Activated T-cell treated with anti-CD3 and anti-CD28 coated beads, Interleukin-2, amount 50 U/mL, for 1 hour (primary cell): ENCODE measurements at regions not wholly inside any gene's neighbourhood (a gene's known extent, or its start where the extent isn't known, plus 50 kb on each side); places are given as distances from the start of the nearest gene placed in this dataset.

Experiments used
- DNase-seq: peaks from one replicate; pipeline ENCODE4 v3.0.0-alpha.2; 2020

DNA sequence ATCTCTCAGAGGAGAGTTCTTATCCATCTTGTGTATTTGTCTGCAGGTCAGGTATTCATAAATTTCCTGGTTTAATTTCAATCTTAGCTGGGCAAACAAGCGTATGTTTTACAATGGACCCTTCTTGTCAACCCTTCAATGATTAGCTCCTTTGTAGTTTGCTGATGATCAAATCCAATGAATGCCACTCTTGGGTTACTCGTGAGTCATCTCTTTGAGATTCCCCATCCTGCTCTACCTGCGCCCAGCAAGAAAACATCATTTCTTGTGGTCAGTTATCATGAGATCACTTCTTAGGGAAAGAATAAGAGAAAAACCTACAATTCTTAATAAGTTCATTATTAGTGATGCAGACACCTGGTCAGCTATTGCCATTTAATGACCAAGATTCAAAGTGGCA is 572.3 kb upstream of the PKN2 start:
- DNase-seq: no peak

DNA sequence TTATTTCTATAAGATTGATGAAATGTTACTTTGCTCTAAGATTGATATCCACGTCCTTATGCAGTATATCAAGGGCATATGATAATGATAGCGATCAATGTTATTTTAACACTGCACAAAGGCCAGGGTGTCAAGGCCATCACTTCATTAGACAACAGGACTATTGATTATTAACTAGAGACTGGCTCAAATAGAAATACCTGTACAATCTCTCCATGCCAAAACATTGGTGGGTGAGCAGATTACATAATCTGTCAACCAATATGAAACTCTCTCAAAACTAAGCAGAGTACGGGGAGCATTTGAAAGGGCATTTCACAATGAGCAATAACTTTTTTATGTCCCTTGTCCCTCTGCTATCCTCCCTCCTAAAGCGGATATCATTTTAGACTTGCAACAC is 566.5 kb upstream of the PKN2 start:
- no peak for DNase-seq

DNA sequence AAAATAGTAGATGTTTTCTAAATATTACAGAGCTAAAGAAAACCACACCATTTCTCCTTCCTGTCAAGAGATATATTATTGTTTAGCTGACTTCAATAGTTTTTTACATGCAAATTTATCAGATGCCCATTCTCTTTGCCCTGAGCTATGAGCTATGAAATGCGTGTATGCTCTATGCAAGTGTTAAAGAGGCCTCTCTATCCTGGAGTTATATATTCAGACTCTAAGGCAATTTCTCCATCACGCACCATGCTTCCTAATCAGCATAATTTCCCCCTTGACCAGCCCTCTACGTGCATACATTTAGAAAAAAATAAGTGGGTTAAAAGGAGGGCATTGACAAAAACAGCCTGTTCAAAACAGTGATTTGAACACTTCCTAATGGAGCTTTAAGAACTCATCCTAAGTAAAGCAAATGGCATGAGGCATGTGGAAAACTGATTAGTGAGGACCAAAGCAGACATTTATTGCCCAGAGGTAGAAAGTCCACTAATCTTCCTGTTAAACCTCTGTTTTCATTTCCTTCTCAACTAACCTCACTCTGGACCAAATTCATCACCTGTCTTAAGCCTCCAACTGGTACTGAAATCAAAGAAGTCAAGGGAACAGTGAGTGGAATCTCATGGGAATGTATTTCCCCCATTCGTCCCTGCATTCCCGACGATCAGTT is 565.8 kb upstream of the PKN2 start:
- DNase-seq: no peak

DNA sequence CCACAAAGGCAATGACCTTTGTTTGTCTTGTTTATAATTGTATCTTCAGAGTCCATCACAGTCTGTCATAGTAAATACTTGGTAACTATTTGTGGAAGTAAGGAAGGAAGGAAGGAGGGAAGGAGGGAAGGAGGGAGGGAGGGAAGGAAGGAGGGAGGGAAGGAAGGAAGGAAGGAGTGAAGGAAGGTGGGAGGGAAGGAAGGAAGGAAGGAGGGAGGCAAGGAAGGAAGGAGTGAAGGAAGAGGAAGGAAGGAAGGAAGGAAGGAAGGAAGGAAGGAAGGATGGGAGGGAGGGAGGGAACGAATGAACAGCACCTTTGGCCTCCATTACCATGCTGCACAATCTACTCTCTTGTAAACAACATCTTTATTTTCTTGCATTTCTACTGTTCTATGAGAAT is 559.5 kb upstream of the PKN2 start:
- no peak for DNase-seq

DNA sequence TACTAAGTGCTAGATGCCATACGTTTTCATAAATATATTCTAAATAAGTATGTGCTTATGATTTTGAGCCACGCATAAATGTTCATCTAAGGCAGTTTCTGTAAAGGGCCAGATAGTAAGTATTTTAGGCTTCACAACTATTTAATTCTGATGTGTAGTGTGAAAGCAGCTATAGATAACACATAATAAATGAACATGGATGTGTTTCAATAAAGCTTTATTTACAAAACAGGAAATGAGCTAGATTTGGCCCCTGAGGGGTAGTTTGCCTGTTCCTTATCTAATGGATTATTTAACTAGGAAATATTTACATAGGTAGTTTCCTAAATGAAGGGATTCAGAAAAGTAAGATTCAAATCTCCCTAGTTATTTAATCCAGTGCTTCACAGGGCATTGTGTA is 557.6 kb upstream of the PKN2 start:
- DNase-seq: no peak

DNA sequence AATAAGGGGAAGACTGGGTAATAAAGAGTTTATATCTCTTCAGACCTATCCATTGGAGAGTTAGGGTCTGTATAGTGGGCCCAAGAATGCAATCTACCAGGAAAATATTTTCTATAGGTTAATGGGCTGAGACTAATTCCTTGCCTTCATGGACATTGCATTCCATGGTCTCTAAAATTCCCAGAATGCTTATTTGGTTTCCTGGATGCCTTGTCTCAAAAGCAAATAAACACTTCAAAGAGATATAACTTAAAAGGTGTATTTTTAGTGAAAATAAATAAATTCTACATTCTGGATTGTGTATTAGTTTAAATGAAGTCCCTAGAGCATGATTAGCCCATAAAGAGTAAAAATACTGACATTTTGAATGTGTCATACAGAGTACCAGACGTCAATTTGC is 550.1 kb upstream of the PKN2 start:
- DNase-seq: no peak

DNA sequence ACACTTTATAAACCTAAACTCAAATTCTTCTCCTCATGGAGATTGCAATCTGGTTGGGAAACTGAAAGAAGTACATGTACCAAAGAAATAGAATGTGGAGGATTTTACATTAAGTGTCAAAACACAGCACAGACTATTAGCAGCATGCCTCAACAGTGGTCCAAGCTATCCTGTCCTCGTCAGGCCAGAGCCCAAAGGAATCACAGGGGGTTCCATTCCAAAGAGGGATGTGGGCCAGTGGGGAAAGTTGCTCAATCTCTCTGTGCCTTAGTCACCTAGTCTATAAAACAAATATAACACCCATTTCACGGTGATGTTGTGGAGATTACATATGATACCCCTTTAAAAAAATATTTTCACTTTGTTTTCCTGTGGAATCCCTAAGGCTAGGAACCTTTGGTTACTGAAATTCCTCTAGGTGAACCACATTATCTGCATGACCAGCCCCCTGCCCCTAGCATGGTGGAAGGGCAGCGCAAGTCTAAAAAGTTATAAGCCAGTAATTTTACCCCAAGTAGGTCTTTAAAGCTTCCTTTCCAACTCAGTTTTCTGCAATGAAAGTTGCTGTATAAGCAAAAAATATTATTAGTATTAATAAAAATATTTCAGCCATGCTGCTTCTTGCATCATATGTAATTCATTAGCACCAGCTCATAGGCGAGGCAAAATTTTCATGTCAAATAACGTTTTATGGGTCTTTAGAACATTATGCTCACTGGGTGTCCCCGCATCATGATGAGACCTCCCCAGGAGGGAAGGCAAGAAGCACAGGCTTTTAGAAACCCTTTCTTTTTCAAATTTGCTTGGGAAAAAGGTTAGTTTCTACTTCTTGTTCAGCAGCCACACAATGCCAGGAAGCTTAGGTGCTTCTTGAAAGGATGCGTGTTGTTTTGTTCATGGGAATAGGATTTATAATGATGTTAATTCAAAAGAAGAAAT is 548.8 kb upstream of the PKN2 start:
- DNase-seq: no peak

DNA sequence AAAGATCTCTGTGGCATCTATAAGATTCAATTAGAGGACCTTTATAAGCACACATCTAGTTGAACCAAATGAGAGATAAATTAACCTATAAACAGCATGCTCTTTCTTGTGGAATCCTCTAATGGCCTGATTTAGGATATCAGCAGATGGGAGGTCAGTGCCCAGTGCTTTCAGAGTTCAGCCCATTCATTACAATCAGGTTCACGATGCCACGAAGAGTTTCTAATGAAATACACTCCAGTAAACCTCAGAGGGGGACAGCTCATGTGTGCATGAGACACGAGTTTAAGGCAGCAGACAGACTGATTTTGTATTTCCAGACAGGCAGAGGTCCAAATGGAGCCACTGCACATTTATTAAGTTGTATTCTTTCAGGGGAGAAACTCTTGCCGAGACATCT is 544.4 kb upstream of the PKN2 start:
- DNase-seq: no peak

DNA sequence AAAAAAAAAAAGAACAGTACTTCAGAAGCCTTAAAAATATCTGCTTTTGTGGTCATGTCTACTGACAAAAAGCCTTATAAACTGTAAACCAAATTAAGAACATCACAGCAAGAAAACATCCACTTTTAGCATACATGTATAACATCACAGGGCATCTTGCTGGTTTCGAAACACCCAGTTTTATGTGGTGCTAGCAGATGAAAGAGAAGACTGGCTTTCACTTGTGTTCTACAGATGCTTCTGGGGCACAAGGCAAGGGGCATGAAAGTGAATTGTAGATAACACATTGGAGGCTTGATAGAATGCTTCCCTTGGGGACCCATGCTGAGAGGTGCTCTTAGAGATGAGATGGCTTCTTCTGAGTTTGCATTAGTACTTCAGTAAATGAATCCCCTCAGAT is 543.7 kb upstream of the PKN2 start:
- DNase-seq: no peak

DNA sequence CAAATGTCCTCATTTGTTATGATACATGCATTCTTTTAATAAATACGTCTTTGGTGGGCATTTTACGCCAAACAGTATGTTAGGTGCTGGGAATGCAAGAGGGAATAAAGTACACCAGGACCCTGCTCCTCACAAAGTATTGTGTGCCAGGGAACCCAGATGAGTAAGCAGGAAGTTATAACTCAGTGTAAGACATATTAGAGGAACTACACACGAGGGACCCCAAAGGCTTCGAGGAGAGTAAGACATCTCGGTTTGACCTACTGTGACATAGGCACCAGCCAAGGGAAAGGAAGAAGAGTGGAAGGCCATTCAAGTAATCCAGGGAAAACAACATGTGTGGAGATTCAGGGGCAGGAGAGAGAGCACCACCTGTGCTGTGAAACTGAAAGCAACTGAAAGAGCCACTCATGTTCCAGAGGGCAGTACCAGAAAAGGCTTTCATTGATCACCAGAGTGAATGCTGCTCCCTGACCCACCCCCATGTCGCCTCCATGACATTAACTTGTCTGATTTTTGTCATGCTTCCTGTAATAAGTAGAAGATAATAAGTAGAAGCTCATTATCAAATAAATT is 542.5 kb upstream of the PKN2 start:
- no peak for DNase-seq

DNA sequence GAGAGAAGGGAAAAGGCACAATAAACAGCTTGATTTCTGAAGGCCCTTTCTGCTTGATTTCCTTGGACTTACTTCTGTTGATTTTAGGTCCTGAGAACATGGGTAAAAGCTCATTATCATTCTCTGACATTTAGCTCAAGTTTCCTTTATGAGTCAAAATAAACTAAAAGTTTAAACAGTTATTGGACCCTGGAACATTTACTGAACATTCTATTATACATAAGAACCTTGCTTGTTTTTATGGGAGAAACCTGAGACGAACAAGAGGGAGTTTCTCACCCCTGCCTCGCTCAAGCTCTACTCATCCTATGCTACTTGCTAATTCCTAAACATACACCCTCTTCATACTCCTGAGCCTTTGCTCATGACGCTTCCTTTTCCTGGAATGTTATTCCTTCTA is 538.3 kb upstream of the PKN2 start:
- no peak for DNase-seq

DNA sequence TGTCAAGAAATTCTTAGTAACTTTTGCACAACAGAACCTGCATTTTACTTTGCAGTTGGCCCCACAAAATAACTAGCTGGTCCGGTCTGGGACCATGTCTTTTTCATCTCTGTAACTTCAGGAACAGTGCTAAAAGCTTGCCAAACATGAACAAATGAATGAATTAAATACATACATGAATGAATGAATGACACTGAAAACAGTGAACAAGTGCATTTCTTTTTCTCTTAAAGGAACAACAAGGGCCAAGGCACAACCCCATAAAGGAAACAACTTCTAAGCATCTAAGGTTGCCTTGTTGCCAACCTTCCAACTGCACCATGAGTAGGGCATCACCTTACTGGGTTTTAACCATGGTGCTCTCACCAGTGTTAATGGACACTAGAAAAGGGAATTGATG is 534.4 kb upstream of the PKN2 start:
- DNase-seq: no peak

DNA sequence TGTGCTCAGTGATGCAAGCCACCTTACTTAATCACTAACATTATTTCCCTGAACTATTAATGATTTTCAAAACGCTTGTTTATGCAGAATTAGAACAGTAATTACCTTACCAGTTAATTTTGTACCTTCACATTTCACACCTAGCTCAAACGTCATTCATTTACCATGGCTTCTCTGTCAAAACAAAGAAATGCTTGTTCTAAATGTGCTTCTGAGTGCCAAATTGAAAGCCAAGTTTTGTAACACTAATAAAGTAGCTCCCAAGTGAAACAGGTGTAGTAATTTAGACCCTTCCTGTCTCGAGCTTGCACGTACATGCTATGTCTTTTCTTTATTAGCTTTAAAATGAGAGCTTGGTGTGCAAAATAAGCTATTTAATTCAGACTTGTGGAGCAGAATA is 533.7 kb upstream of the PKN2 start:
- no peak for DNase-seq

DNA sequence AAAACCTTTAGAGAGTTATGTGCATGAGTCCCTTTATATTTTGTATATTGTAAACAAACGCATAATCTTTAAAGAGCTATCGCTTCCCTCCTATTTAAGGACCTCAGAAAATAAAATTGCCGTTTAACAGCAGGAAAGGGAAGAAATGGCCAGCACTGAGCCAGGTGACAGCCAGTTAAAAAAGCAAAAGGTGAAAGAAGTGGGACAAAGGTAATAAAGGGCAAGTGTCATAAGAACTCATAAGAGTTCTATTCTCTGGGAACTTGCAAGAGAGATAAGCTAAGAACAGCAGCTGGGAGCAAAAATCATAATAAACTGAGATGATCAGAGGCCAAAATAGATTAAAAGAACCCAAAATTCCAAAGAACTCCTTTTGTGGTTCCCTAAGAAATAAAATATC is 520.9 kb upstream of the PKN2 start:
- DNase-seq: no peak

DNA sequence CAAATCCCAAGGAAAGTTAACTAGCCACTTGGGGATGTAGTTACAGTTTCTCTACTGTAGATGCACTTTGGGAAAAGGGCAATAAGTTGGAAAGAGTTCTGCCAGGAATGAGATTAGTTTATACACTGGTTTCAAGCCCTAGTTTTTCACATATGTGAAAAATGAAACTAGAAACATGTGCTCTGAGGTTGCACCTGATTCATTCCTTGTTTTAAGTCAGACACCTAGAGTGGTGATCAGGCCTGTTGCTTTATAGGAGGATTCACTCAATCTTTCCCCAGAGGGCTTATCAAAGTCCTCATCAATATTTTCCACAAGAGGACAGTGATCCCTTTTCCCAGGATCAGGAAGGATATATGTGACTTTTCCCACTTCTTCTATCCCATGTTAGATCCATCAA is 515.9 kb upstream of the PKN2 start:
- no peak for DNase-seq

DNA sequence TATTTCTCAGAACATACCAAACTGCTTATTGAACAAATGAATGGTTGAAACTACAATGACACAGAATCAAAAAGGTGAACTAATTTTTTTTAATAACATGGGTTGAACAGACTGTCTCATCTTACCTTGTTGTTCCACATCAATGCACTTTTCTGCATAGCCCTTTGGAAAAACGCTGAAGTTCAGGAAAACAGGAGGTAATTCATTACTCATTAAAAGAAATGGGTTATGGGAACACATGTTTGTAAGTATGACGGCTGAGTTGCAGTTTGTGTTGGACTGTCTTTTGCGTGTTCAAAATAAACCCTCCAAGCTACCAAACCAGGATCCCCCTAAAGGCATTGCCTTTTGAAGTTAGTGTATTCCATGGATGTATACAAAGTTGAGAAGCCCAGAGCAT is 514.9 kb upstream of the PKN2 start:
- DNase-seq: no peak

DNA sequence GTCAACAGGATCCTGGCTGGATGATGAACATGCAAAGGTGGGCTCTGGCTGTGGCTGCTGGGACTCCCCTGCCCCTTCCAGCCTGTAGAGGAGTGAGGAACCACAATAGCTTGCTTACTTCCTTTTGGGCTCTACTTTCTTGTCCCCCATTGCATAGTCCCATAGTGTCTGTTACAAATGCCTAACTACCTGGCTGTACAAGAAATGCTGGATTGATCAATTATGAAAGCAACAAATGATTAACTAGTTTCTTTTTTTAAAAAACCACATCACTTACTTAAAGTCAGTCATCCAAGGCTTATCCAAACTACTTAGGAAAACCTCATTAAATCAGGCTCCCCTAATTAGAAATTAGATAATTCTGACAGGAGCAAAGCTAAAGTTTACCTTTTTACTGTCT is 514.1 kb upstream of the PKN2 start:
- no peak for DNase-seq

DNA sequence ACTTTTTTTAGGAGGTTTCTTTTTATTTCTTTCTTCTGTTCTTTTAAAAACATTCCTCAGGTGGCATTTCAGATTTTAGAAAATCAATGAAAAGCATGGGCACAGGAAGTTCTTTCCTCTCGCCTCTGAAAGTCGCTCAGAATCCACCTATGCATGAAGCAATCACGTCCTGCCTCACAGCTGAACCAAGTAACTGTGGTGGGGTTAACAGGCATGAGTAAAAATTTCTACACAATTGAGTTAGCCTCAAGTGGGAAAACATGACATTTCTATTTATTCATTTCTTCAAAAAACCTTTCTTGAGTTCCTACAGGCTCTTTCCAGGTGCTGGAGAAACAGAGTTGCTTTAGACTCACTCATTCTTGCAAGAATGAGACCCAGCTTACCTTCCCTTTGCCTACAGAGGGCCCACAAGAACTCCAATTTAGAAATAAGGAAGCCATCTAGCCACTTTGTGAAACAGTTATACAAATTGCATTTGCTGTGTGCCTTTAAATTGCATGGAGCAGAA is 508.9 kb upstream of the PKN2 start:
- no peak for DNase-seq

DNA sequence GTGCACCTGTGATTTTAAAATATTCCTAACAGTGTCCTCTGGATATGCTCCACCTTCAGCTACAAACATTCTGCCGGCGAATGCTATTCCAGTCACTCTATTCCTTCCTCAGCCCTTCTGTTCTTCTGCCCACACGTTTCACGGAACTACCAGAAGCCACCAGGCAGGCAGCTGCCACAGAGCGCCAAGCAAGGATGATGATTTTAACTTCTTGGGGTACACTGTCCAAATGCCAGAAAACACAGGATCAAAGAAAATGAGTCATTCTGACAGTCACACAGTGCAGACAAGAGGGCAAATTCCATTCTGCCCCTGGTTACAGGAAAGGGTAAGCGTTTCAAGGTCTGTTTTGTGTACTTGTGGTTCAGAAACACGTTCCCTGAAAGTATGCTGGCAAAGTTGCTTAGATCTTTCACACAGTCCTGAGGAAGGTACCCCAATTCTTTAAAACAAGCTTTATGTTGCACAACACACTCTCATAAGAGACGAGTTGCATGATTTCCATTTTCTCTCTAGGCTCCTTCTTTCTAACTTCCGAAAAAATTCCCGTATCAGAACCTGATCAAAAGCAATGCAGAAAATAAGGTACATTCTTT is 508.3 kb upstream of the PKN2 start:
- no peak for DNase-seq

DNA sequence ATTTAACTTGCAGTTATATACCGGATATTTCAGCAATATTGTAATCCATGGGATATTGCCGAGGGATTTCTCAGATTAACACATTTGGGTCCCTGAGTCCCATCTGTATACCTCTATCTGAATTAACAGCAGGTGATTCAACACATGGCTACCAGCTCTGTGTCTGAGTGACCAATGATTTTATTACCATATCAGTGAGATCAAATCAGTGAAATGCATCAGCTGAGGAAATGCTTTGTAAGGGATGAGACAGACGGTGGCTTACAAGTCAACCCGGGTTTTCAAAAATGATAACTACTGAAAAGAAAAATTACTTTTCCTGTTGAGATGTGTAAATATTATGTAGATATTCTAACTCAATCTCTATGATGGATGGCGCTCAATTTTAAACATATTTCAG is 504.1 kb upstream of the PKN2 start:
- no peak for DNase-seq

DNA sequence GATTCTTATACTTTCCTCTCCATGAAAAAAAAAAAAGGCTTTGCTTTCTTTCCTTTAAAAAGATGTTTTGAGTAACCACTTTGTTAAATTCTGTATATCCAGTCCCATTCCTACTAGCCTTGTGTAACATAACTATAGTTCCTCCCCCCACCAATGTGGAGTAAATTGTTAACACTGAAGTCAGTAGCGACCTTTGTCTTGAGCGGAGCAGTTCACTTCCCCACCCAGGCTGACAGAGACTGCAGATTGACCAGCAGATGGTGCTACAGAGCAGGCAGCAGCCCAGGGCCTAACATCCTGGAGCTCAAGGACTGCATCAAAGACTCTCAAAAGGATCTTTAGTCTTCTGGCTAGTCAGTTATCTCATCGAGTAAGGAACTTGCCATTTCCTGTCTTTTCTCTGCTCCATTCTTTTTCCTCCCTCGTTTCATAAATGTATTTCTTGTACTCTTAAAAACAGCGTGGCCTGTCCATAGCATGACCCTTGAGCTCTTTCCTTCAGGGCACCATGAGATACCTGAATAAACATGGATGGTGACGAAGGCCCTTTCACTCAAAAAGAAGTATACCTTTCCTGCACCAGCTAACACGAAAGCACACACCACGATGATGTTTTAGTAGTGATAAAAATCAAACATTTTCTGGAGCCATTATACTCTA is 503.5 kb upstream of the PKN2 start:
- DNase-seq: peak; percentile 36

DNA sequence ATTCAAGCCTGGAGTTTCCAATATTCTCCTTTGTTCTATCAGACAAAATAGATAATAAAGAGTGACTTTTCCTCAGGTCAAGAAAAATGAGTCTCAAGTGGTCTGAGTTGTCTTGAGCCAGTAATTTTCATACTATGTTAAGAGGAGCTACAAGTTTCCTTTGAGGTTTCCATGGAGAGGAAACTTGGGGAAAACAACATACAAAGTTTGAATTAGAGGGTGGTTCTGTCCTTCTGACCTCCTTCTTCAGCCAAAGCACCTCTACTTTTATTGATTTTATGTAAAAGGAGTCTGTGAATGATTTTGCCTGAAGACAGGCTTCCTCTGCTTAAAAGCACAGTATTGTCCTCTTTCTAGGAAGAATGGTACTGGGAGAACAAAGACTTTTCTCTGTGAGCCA is 497.2 kb upstream of the PKN2 start:
- no peak for DNase-seq

DNA sequence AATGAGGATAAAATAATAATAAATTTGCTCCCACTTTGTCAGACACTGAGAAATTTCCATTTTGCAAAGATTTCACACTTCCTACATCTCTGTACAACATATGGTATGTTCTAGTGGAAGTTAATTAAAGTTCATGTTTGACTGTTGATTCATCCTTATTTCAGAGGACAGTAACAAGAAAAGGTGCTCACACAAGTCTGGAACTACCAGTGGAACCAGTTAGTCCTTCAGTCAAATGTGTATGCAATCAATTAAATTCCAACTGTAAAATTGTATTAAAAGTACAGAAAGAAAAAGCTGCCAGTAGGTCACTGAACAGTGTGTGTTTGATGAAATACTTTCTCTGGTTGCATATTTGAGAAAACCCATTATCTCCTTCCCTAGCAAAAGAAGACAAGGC is 496.0 kb upstream of the PKN2 start:
- DNase-seq: no peak
